HFF-Myc (cell line): ENCODE measurements at regions not wholly inside any gene's neighbourhood (a gene's known extent, or its start where the extent isn't known, plus 50 kb on each side); places are given as distances from the start of the nearest gene placed in this dataset.

Experiments
- DNase-seq: peaks from one replicate; pipeline ENCODE4 v3.0.0-alpha.2; 2011; ENCODE audit warnings: low read depth; ENCODE audit errors: extremely low read depth
- H3K4me3 ChIP-seq: replicated peaks from 2 replicates; pipeline ENCODE4 v1.5.1; 2011; ENCODE audit warnings: low read depth, mild to moderate bottlenecking, control low read depth, low read length
- TF ChIP-seq, protein P1 (sequence below): IDR thresholded peaks from 2 replicates; pipeline ENCODE4 v1.5.1; 2012; ENCODE audit warnings: mild to moderate bottlenecking, low read depth, low read length, control low read depth; ENCODE audit errors: missing control alignments

DNA sequence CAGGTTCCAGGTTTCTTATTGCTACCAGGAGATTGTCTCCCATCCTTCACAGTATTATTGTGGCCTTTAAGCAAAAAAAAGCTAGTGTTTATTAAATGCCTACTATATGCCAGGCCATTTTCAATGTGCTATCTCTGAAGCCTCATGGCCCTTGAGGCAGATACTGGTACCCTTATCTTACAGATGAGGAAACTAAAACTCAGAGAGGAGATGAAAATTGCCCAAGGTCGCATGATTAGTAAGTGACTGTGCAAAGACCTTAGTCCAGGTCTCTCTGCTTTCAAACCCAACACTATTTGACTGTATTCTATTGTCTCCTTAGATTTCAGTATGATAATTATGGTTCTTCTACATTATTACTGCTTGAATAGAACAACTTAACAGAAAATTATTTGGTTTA lies 717.9 kb upstream of the AMOT start:
- no peak overlapping the region for H3K4me3 ChIP-seq
- DNase-seq, result no peak
- TF ChIP-seq, protein P1, sequence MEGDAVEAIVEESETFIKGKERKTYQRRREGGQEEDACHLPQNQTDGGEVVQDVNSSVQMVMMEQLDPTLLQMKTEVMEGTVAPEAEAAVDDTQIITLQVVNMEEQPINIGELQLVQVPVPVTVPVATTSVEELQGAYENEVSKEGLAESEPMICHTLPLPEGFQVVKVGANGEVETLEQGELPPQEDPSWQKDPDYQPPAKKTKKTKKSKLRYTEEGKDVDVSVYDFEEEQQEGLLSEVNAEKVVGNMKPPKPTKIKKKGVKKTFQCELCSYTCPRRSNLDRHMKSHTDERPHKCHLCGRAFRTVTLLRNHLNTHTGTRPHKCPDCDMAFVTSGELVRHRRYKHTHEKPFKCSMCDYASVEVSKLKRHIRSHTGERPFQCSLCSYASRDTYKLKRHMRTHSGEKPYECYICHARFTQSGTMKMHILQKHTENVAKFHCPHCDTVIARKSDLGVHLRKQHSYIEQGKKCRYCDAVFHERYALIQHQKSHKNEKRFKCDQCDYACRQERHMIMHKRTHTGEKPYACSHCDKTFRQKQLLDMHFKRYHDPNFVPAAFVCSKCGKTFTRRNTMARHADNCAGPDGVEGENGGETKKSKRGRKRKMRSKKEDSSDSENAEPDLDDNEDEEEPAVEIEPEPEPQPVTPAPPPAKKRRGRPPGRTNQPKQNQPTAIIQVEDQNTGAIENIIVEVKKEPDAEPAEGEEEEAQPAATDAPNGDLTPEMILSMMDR, result no peak

- no peak overlapping the region for H3K4me3 ChIP-seq
- DNase-seq, result no peak
- TF ChIP-seq, protein P1, result no peak
Measured at GRCh38 chrX:113551919-113552318, 711.3 kb upstream of the AMOT start.

GRCh38 chrX:113548308-113549015 lies 707.8 kb upstream of the AMOT start:
- DNase-seq, result no peak
- TF ChIP-seq, protein P1, result no peak
- H3K4me3 ChIP-seq, result no peak overlapping the region

GRCh38 chrX:113545040-113545439 lies 704.4 kb upstream of the AMOT start:
- no peak overlapping the region for H3K4me3 ChIP-seq
- no peak for DNase-seq
- TF ChIP-seq, protein P1, result no peak

DNA sequence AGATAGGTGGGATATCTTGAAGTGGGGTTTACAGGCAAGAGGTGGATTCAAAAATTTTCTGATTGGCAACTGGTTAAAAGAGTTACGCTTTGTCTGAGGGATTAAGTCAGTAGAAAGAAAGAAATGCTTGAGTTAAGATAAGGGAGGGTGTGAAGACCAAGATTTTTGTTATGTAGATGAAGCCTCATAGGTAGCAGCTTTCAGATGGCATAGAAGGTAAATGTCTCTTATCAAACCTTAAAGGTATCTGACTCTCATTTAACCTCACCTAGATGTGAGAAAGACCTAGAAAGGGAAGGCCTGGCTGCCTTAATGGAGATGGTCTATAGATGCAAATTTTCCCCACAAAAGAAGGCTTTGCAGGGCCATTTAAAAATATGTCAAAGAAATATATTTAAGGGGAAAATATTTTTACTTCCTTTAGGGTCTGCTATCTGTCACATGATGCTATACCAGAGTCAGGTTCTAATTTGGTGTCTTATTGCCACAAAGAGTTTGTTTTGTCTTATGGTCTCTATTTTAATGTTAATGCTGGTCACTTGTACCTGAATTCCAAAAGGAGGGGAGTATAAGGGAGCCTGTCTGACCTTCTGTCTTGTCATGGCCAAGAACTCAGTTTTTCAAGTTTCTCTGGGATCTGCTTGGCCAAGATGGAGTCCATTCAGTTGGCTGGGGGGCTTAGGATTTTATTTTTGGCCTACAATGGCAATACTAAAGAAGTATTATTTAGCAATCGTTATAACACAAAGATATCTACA lies 699.1 kb upstream of the AMOT start:
- TF ChIP-seq, protein P1, result no peak
- no peak for DNase-seq
- no peak overlapping the region for H3K4me3 ChIP-seq

DNA sequence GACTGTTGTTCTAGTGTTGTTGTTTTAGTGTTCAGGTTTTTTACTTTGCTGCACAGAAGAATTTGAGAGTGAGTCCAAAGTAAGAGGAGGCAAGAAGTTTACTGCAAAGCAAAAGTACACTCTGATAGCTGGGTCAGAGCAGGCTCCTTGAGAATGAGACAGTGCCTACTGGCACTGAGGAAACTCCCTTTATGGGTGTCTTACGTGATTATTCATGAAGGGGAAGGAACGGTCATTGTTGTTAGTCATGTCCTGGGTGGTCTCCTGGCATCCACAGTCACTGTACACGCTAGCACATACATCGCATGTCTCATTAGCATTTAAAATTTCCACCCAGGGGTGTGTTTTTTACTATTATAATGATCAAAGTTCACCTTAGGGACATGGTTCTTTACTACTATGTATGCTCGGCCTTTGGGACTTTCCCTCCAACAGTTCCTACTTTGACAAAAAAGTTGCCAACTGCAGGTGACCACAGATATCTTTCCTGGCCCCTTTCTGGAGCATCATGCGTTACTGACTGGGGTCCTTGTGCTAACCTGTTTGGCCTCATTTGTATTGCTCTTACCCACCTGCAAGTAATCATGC lies 688.9 kb upstream of the AMOT start:
- DNase-seq, result no peak
- H3K4me3 ChIP-seq, result no peak overlapping the region
- TF ChIP-seq, protein P1, result no peak
